ENCODE measurements at regions not wholly inside any gene's neighbourhood (a gene's known extent, or its start where the extent isn't known, plus 50 kb on each side); places are given as distances from the start of the nearest gene placed in this dataset.
"Not testable (repeated sequence)": the region's sequence is repeated elsewhere in the genome, so short reads cannot be mapped to it uniquely, and the experiment has no call there.

GRCh38 chr5:106658150-106658549, 1012.6 kb downstream of the EFNA5 start:
- no peak for DNase-seq

GRCh38 chr5:106656821-106657220, 1013.9 kb downstream of the EFNA5 start:
- DNase-seq: no peak

- no peak for DNase-seq
Measured at GRCh38 chr5:106649031-106649430, 1021.7 kb downstream of the EFNA5 start.

- no peak for DNase-seq
Measured at GRCh38 chr5:106648401-106648800, 1022.3 kb downstream of the EFNA5 start.

- no peak for DNase-seq
Measured at GRCh38 chr5:106646106-106646505, 1024.6 kb downstream of the EFNA5 start.

- no peak for DNase-seq
Measured at GRCh38 chr5:106640511-106640910, 1030.2 kb downstream of the EFNA5 start.

- no peak for DNase-seq
Measured at GRCh38 chr5:106639488-106639887, 1031.2 kb downstream of the EFNA5 start.

GRCh38 chr5:106637275-106637674, 1033.5 kb downstream of the EFNA5 start:
- DNase-seq: no peak

- DNase-seq: no peak
Measured at GRCh38 chr5:106634375-106634774, 1036.4 kb downstream of the EFNA5 start.

- DNase-seq: no peak
Measured at GRCh38 chr5:106633825-106634224, 1036.9 kb downstream of the EFNA5 start.

GRCh38 chr5:106628456-106628855, 1042.3 kb downstream of the EFNA5 start:
- DNase-seq: not testable (repeated sequence)

- DNase-seq: no peak
Measured at GRCh38 chr5:106610041-106610440, 1060.7 kb downstream of the EFNA5 start.

GRCh38 chr5:106601620-106602019, 1069.1 kb downstream of the EFNA5 start:
- no peak for DNase-seq

- no peak for DNase-seq
Measured at GRCh38 chr5:106600803-106601202, 1069.9 kb downstream of the EFNA5 start.

GRCh38 chr5:106595864-106596263, 1074.9 kb downstream of the EFNA5 start:
- DNase-seq: no peak

GRCh38 chr5:106584268-106584667, 1086.5 kb downstream of the EFNA5 start:
- no peak for DNase-seq

GRCh38 chr5:106578736-106579135, 1092.0 kb downstream of the EFNA5 start:
- DNase-seq: no peak

GRCh38 chr5:106574820-106575219, 1095.9 kb downstream of the EFNA5 start:
- no peak for DNase-seq

- no peak for DNase-seq
Measured at GRCh38 chr5:106566031-106566430, 1104.7 kb downstream of the EFNA5 start.

- DNase-seq: no peak
Measured at GRCh38 chr5:106545325-106545724, 1125.4 kb downstream of the EFNA5 start.

- DNase-seq: no peak
Measured at GRCh38 chr5:106543330-106543729, 1127.4 kb downstream of the EFNA5 start.

GRCh38 chr5:106530150-106530549, 1140.6 kb downstream of the EFNA5 start:
- no peak for DNase-seq

GRCh38 chr5:106525438-106525837, 1145.3 kb downstream of the EFNA5 start:
- no peak for DNase-seq

- DNase-seq: no peak
Measured at GRCh38 chr5:106523852-106524251, 1146.9 kb downstream of the EFNA5 start.

- DNase-seq: no peak
Measured at GRCh38 chr5:106522296-106522695, 1148.4 kb downstream of the EFNA5 start.

GRCh38 chr5:106521701-106522100, 1149.0 kb downstream of the EFNA5 start:
- DNase-seq: no peak
